ENCODE measurements at regions not wholly inside any gene's neighbourhood (a gene's known extent, or its start where the extent isn't known, plus 50 kb on each side); places are given as distances from the start of the nearest gene placed in this dataset.

DNA sequence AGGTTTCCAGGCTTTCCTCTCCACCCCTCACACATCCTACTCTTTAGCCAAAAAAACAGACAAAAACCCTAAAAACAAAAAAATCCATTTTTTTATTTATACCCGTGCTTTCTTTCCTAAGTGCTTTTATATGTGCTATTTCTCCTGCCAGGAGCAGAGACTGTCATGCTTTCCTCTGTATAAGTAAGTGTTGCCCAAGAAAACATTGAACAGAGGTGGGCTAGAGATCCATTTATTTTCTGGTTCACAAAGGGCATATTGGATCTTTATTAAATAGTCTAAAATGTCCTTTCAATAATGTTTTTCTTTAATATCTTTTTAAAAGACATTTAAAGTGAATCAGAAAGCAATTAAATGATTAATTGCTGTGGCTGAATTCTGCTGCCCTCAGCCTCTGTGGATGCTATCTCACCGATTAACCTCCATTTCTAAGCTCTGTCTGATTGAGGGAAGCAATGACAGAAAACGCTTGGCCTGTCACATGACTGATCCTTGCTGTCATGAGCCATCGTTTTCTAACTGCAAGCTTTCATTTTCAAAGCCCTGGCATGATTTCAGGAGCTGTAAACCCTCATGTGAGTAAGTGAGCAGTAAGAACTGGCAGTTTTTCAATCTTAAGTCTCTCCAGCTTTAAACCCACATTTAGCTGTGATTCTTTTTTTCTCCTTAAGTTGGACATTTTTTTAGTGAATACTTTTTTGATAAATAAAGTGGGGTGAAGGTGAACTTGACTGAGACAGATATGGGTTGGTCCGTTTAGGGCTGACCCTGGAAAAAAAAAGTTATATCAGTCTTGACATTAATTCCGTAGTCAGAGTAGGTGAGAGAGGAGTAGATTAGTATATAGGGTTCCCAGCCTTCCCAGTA, 180.7 kb upstream of the PGRMC2 start:
- Histone ChIP-seq H3K4me3 (no peak overlapping the region), H3K27ac (no peak overlapping the region), H3K9ac (ENCODE audit: insufficient read length) (no peak overlapping the region), H3K9me3 (ENCODE audit: low read depth, low read length) (no peaks in the 10 kb centered on the region), H3K36me3 (ENCODE audit: insufficient read depth, low read length) (no peaks in the 10 kb centered on the region)
- DNase-seq (ENCODE audit: low read depth, low spot score) = no peak
- no peak for TF ChIP-seq EZH2 (IDR thresholded peaks at IDR 0.05)

DNA sequence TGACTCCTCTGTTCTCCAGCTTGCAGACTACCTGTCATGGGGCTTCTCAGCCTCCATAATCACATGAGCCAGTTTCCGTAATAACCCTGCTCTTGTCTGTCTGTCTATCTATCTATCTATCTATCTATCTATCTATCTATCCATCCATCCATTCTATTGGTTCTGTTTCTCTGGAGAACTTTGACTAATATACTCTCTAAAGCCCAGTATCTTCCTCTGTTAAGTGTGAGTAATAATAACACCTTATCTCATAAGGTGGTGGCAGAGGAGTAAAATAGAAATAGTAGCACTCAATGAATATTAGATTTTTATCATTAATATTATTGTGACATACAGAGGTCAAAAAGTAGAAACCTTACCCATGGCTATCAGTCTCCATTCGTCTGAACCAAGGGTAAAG, 177.9 kb upstream of the PGRMC2 start:
- DNase-seq (ENCODE audit: low read depth, low spot score) = no peak
- Histone ChIP-seq H3K9me3 (ENCODE audit: low read depth, low read length) (no peaks in the 10 kb centered on the region), H3K9ac (ENCODE audit: insufficient read length) (no peak overlapping the region), H3K36me3 (ENCODE audit: insufficient read depth, low read length) (no peaks in the 10 kb centered on the region), H3K4me3 (no peak overlapping the region), H3K27ac (no peak overlapping the region)
- TF ChIP-seq EZH2 (IDR thresholded peaks at IDR 0.05) (no peak), FOXP2 (optimal IDR thresholded peaks at IDR 0.05; ENCODE audit: control extremely low read depth, extremely low read length, insufficient read depth) (no peak), POLR2AphosphoS5 (IDR thresholded peaks at IDR 0.05; ENCODE audit: borderline replicate concordance, low read depth, low read length) (no peak)

DNA sequence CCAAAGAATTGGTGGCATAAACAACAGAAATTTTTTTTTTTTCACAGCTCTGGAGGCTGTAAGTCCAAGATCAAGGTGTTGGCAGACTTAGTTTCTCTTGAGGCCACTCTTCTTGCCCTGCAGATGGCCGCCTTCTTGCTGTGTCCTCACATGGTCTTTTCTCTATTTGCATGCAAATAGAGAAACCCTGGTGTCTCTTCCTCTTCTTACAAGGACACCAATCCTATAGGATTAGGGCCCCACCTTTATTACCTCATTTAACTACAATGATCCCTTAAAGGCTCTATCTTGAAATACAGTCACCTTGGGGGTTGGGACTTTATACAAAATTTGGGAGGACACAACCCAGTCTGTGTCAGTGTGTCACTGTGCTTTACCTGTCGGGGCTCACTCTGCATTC, 175.4 kb upstream of the PGRMC2 start:
- Histone ChIP-seq H3K27ac (no peak overlapping the region), H3K4me3 (no peak overlapping the region)
- DNase-seq (ENCODE audit: low read depth, low spot score) = no peak

DNA sequence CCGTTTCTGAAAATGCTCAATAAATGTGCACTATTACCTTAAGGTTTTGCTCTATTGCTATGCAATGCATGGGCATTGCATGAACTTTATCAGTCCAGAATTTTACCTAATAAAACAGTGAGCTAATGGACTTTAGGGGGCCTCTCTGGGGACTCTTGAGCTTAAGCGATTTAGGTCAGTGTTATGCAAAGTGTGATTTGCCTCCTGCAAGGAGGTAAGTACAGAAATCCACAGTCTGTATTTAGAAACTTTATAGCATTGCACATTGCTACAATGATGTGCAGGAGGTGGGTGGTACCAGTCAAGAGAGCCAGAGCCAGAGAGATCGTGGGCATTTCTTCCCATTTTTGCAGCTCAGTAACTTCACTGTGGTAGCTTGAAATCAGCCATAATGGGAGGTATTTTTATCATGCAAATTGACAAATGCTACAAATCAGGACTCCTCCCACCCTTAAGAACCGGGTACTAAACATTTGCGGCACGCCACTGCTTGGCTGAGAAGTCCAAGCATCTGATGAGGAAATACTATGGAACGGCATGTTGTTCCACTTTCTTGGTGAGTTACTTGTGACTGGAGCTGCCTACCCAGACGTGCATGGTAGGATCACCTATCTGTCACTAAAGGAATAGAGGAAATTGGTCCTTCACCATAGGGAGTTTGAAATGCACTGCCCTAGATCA, 174.6 kb upstream of the PGRMC2 start:
- no peaks in the 10 kb centered on the region for H3K36me3 ChIP-seq (ENCODE audit: insufficient read depth, low read length)
- no peak overlapping the region for H3K9ac ChIP-seq (ENCODE audit: insufficient read length)
- DNase-seq (ENCODE audit: low read depth, low spot score) = no peak
- no peak for TF ChIP-seq EZH2 (IDR thresholded peaks at IDR 0.05)
- no peak for TF ChIP-seq FOXP2 (optimal IDR thresholded peaks at IDR 0.05; ENCODE audit: control extremely low read depth, extremely low read length, insufficient read depth)
- TF ChIP-seq POLR2AphosphoS5 (IDR thresholded peaks at IDR 0.05; ENCODE audit: borderline replicate concordance, low read depth, low read length) = no peak
- no peak overlapping the region for H3K4me3 ChIP-seq
- H3K9me3 ChIP-seq (ENCODE audit: low read depth, low read length) = no peaks in the 10 kb centered on the region
- H3K27ac ChIP-seq = no peak overlapping the region

More for the DNA sequence above, 175.4 kb upstream of the PGRMC2 start:
- no peak overlapping the region for H3K9ac ChIP-seq (ENCODE audit: insufficient read length)
- H3K9me3 ChIP-seq (ENCODE audit: low read depth, low read length) = no peaks in the 10 kb centered on the region
- TF ChIP-seq EZH2 (IDR thresholded peaks at IDR 0.05) (no peak), POLR2AphosphoS5 (IDR thresholded peaks at IDR 0.05; ENCODE audit: borderline replicate concordance, low read depth, low read length) (no peak), FOXP2 (optimal IDR thresholded peaks at IDR 0.05; ENCODE audit: control extremely low read depth, extremely low read length, insufficient read depth) (no peak)
- no peaks in the 10 kb centered on the region for H3K36me3 ChIP-seq (ENCODE audit: insufficient read depth, low read length)

DNA sequence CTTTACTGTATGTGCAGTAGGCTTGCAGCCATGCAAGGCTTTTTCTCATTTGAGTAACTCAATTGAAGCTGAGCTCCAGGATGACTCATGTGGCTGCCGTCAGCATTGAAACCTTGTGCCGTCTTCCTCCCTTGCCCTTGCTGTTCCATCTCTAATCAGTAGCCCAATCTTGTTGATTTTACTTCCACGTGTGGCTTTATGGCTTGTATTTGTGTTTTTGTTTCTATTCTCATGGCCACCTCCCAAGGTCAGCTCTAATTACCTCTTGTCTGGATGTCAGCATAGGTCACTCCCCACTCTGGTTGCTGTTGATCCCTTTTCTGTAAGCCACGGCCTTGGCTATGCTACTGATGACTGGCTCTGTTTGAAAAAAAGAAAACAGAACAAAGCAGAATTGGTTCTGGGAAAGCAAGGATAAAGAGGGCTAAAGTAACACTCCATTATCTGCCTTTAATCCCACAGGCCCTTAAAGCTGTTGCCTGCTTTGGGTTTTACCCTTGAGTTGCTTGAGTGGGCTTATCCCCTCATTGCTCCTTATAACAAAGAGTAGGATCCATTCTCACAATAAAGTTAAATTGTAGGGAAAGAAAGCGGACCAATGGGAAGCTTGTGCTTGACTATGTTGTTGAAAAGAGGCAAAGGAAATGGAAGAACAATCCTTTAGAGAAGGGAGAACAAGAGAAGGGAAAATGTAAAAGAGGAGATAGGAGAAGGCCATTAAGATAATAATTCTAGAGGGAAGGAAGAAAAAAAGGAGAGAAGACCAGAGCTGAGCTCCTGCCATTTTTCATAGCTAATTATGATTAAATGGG, 173.9 kb upstream of the PGRMC2 start:
- H3K27ac ChIP-seq = no peak overlapping the region
- no peaks in the 10 kb centered on the region for H3K9me3 ChIP-seq (ENCODE audit: low read depth, low read length)
- H3K4me3 ChIP-seq = no peak overlapping the region
- TF ChIP-seq FOXP2 (optimal IDR thresholded peaks at IDR 0.05; ENCODE audit: control extremely low read depth, extremely low read length, insufficient read depth) (no peak), POLR2AphosphoS5 (IDR thresholded peaks at IDR 0.05; ENCODE audit: borderline replicate concordance, low read depth, low read length) (no peak), EZH2 (IDR thresholded peaks at IDR 0.05) (no peak)
- no peak overlapping the region for H3K9ac ChIP-seq (ENCODE audit: insufficient read length)
- no peak for DNase-seq (ENCODE audit: low read depth, low spot score)
- H3K36me3 ChIP-seq (ENCODE audit: insufficient read depth, low read length) = no peaks in the 10 kb centered on the region

DNA sequence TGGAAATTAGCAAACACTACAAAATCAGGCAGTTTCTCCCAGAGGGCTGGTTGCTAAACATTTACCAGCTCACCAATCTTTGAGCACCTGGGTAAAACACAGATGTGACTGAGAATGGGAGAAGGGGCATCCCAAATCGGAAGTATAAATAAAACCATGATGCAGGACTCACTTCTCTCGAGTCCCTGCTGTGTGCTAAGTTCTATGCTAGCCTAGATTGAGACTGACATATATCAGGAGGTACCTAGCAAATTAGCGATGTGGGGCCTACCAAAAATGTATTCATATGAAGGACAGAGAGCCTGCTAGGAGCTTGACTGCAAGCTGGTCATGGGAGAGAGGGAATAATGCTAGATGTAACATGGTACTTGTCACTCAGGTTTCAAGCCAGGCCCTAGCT, 171.9 kb upstream of the PGRMC2 start:
- Histone ChIP-seq H3K9me3 (ENCODE audit: low read depth, low read length) (no peaks in the 10 kb centered on the region), H3K27ac (no peak overlapping the region), H3K4me3 (no peak overlapping the region), H3K36me3 (ENCODE audit: insufficient read depth, low read length) (no peaks in the 10 kb centered on the region), H3K9ac (ENCODE audit: insufficient read length) (no peak overlapping the region)
- TF ChIP-seq POLR2AphosphoS5 (IDR thresholded peaks at IDR 0.05; ENCODE audit: borderline replicate concordance, low read depth, low read length) (no peak), EZH2 (IDR thresholded peaks at IDR 0.05) (no peak), FOXP2 (optimal IDR thresholded peaks at IDR 0.05; ENCODE audit: control extremely low read depth, extremely low read length, insufficient read depth) (no peak)
- DNase-seq (ENCODE audit: low read depth, low spot score) = no peak

DNA sequence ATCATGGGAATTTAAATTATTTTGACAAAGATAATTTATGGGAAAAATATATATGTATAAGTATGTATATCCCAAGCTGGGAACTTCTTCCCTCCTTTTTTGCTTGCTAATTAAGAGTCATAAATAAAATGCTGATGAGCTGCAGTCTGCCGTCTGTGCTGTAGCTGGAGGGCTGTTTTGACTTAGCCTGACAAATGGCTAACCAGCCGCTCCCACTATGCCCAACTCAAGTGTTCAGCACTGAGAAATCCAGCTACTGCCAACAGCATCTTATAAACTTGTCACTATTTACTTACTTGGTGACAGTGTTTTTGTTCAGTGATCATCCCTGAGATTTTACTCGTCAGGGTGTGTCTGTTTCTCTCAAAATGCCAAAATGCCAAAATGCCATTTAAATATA, 171.2 kb upstream of the PGRMC2 start:
- H3K36me3 ChIP-seq (ENCODE audit: insufficient read depth, low read length) = no peaks in the 10 kb centered on the region
- DNase-seq (ENCODE audit: low read depth, low spot score) = no peak
- TF ChIP-seq FOXP2 (optimal IDR thresholded peaks at IDR 0.05; ENCODE audit: control extremely low read depth, extremely low read length, insufficient read depth) (no peak), EZH2 (IDR thresholded peaks at IDR 0.05) (no peak), POLR2AphosphoS5 (IDR thresholded peaks at IDR 0.05; ENCODE audit: borderline replicate concordance, low read depth, low read length) (no peak)
- no peak overlapping the region for H3K27ac ChIP-seq
- no peaks in the 10 kb centered on the region for H3K9me3 ChIP-seq (ENCODE audit: low read depth, low read length)
- no peak overlapping the region for H3K9ac ChIP-seq (ENCODE audit: insufficient read length)
- H3K4me3 ChIP-seq = no peak overlapping the region

DNA sequence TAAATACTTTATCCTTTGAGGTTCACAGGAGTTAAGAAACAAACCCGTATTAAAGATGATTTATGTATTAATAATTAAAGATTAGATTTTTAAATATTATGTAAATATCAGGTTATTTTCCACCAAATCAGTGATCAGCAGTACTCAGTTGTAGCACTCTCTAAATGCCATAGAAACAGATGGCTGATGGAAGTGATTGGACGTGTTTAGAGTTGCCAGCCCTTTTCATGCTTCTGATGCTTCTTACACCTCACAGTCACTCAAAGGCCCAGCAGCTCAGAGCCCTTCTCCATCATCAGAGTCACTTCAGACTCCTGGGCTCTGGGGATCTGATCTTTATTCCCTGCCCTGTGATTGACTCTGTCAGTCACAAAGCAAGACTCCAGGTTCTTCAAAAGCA, 170.1 kb upstream of the PGRMC2 start:
- H3K27ac ChIP-seq = no peak overlapping the region
- no peak overlapping the region for H3K9ac ChIP-seq (ENCODE audit: insufficient read length)
- no peak for DNase-seq (ENCODE audit: low read depth, low spot score)
- no peak overlapping the region for H3K4me3 ChIP-seq
- no peaks in the 10 kb centered on the region for H3K9me3 ChIP-seq (ENCODE audit: low read depth, low read length)
- TF ChIP-seq POLR2AphosphoS5 (IDR thresholded peaks at IDR 0.05; ENCODE audit: borderline replicate concordance, low read depth, low read length) (no peak), FOXP2 (optimal IDR thresholded peaks at IDR 0.05; ENCODE audit: control extremely low read depth, extremely low read length, insufficient read depth) (no peak), EZH2 (IDR thresholded peaks at IDR 0.05) (no peak)
- H3K36me3 ChIP-seq (ENCODE audit: insufficient read depth, low read length) = no peaks in the 10 kb centered on the region
